HL-60/S4 (cell line): ENCODE measurements at regions not wholly inside any gene's neighbourhood (a gene's known extent, or its start where the extent isn't known, plus 50 kb on each side); places are given as distances from the start of the nearest gene placed in this dataset.
"Not testable (repeated sequence)": the region's sequence is repeated elsewhere in the genome, so short reads cannot be mapped to it uniquely, and the experiment has no call there.

Source experiments
- in situ Hi-C: fragments of 300-500 bp; cut with MboI; formaldehyde crosslinking; loops from 2 replicates; pipeline ENCODE4 v1.14.3; 2022; ENCODE audit warnings: low sequenced_read_pairs

GRCh38 chr13:78160793-78161192 is 242.2 kb upstream of the EDNRB start:
- in situ Hi-C loops, result no loop called here

- in situ Hi-C loops, result no loop called here
Observed at GRCh38 chr13:78152415-78152814, 233.8 kb upstream of the EDNRB start.

GRCh38 chr13:78147905-78148304 is 229.3 kb upstream of the EDNRB start:
- in situ Hi-C loops, result loop anchor here (10.0 kb wide), 1 partner anchor 827 kb away; no protein-coding TSS in a partner anchor

- in situ Hi-C loops, result loop anchor here (10.0 kb wide), 1 partner anchor 830 kb away; no protein-coding TSS in a partner anchor
Observed at GRCh38 chr13:78145276-78145675, 226.6 kb upstream of the EDNRB start.

- in situ Hi-C loops, result loop anchor here (10.0 kb wide), 1 partner anchor 835 kb away; no protein-coding TSS in a partner anchor
Observed at GRCh38 chr13:78139765-78140164, 221.1 kb upstream of the EDNRB start.

- in situ Hi-C loops, result no loop called here
Observed at GRCh38 chr13:78138756-78139155, 220.1 kb upstream of the EDNRB start.

- in situ Hi-C loops, result no loop called here
Observed at GRCh38 chr13:78137404-78138142, 218.9 kb upstream of the EDNRB start.

- in situ Hi-C loops, result no loop called here
Observed at GRCh38 chr13:78136966-78137365, 218.3 kb upstream of the EDNRB start.

GRCh38 chr13:78133511-78133910 is 214.9 kb upstream of the EDNRB start:
- in situ Hi-C loops, result no loop called here

- in situ Hi-C loops, result no loop called here
Observed at GRCh38 chr13:78131811-78132210, 213.2 kb upstream of the EDNRB start.

- in situ Hi-C loops, result no loop called here
Observed at GRCh38 chr13:78131346-78131745, 212.7 kb upstream of the EDNRB start.

- in situ Hi-C loops, result loop anchor here (10.0 kb wide), 1 partner anchor 535 kb away; no protein-coding TSS in a partner anchor
Observed at GRCh38 chr13:78129823-78130222, 211.2 kb upstream of the EDNRB start.

- in situ Hi-C loops, result loop anchor here (10.0 kb wide), 1 partner anchor 535 kb away; no protein-coding TSS in a partner anchor
Observed at GRCh38 chr13:78129359-78129758, 210.7 kb upstream of the EDNRB start.

- in situ Hi-C loops, result loop anchor here (10.0 kb wide), 1 partner anchor 527 kb away; no protein-coding TSS in a partner anchor
Observed at GRCh38 chr13:78121459-78122348, 203.1 kb upstream of the EDNRB start.

- in situ Hi-C loops, result loop anchor here (10.0 kb wide), 1 partner anchor 526 kb away; no protein-coding TSS in a partner anchor
Observed at GRCh38 chr13:78121001-78121400, 202.4 kb upstream of the EDNRB start.

GRCh38 chr13:78120144-78120543 is 201.5 kb upstream of the EDNRB start:
- in situ Hi-C loops, result loop anchor here (10.0 kb wide), 1 partner anchor 525 kb away; no protein-coding TSS in a partner anchor

GRCh38 chr13:78117070-78117469 is 198.4 kb upstream of the EDNRB start:
- in situ Hi-C loops, result not testable (repeated sequence)

GRCh38 chr13:78105656-78106055 is 187.0 kb upstream of the EDNRB start:
- in situ Hi-C loops, result no loop called here

- in situ Hi-C loops, result no loop called here
Observed at GRCh38 chr13:78103936-78104335, 185.3 kb upstream of the EDNRB start.

- in situ Hi-C loops, result no loop called here
Observed at GRCh38 chr13:78102741-78103140, 184.1 kb upstream of the EDNRB start.

GRCh38 chr13:78102121-78102677 is 183.6 kb upstream of the EDNRB start:
- in situ Hi-C loops, result no loop called here
